ENCODE measurements at regions not wholly inside any gene's neighbourhood (a gene's known extent, or its start where the extent isn't known, plus 50 kb on each side); places are given as distances from the start of the nearest gene placed in this dataset.

GRCh38 chr5:155068616-155069100 lies 55.1 kb downstream of the KIF4B start:
- no peak overlapping the region for H3K27ac ChIP-seq
- DNase-seq (ENCODE audit: low read depth, low spot score): no peak

GRCh38 chr5:155069961-155070360 lies 56.4 kb downstream of the KIF4B start:
- H3K27ac ChIP-seq: no peak overlapping the region

GRCh38 chr5:155070781-155071180 lies 57.2 kb downstream of the KIF4B start:
- no peak for DNase-seq (ENCODE audit: low read depth, low spot score)
- H3K27ac ChIP-seq: no peak overlapping the region

More at GRCh38 chr5:155069961-155070360, 56.4 kb downstream of the KIF4B start:
- no peak for DNase-seq (ENCODE audit: low read depth, low spot score)

GRCh38 chr5:155076379-155076778 lies 62.8 kb downstream of the KIF4B start:
- H3K27ac ChIP-seq: no peak overlapping the region
- DNase-seq (ENCODE audit: low read depth, low spot score): no peak

GRCh38 chr5:155079698-155080097 lies 66.1 kb downstream of the KIF4B start:
- DNase-seq (ENCODE audit: low read depth, low spot score): no peak
- no peak overlapping the region for H3K27ac ChIP-seq

- H3K27ac ChIP-seq: no peak overlapping the region
- DNase-seq (ENCODE audit: low read depth, low spot score): no peak
Measured at GRCh38 chr5:155080721-155081120, 67.2 kb downstream of the KIF4B start.

- no peak for DNase-seq (ENCODE audit: low read depth, low spot score)
- H3K27ac ChIP-seq: no peak overlapping the region
Measured at GRCh38 chr5:155081618-155082017, 68.1 kb downstream of the KIF4B start.

GRCh38 chr5:155082401-155082800 lies 68.8 kb downstream of the KIF4B start:
- no peak for DNase-seq (ENCODE audit: low read depth, low spot score)
- peak overlapping the region; percentile 42 for H3K27ac ChIP-seq

GRCh38 chr5:155085282-155085989 lies 71.9 kb downstream of the KIF4B start:
- peak overlapping the region; percentile 72 for H3K27ac ChIP-seq
- peak; percentile 87 for DNase-seq (ENCODE audit: low read depth, low spot score)

GRCh38 chr5:155087036-155087435 lies 73.5 kb downstream of the KIF4B start:
- DNase-seq (ENCODE audit: low read depth, low spot score): no peak

GRCh38 chr5:155088811-155089210 lies 75.3 kb downstream of the KIF4B start:
- DNase-seq (ENCODE audit: low read depth, low spot score): no peak
- H3K27ac ChIP-seq: no peak overlapping the region

More at GRCh38 chr5:155087036-155087435, 73.5 kb downstream of the KIF4B start:
- peak overlapping the region; percentile 0 for H3K27ac ChIP-seq

- DNase-seq (ENCODE audit: low read depth, low spot score): no peak
- no peak overlapping the region for H3K27ac ChIP-seq
Measured at GRCh38 chr5:155089643-155090042, 76.1 kb downstream of the KIF4B start.

- H3K27ac ChIP-seq: peak overlapping the region; percentile 33
- DNase-seq (ENCODE audit: low read depth, low spot score): no peak
Measured at GRCh38 chr5:155091063-155091648, 77.6 kb downstream of the KIF4B start.

GRCh38 chr5:155091768-155092717 lies 78.5 kb downstream of the KIF4B start:
- peak overlapping the region; percentile 33 for H3K27ac ChIP-seq
- DNase-seq (ENCODE audit: low read depth, low spot score): no peak

- no peak for DNase-seq (ENCODE audit: low read depth, low spot score)
- no peak overlapping the region for H3K27ac ChIP-seq
Measured at GRCh38 chr5:155094455-155094854, 80.9 kb downstream of the KIF4B start.

GRCh38 chr5:155097995-155098394 lies 84.4 kb downstream of the KIF4B start:
- DNase-seq (ENCODE audit: low read depth, low spot score): no peak
- H3K27ac ChIP-seq: no peak overlapping the region

- no peak for DNase-seq (ENCODE audit: low read depth, low spot score)
Measured at GRCh38 chr5:155098433-155098832, 84.9 kb downstream of the KIF4B start.

GRCh38 chr5:155101697-155102096 lies 88.1 kb downstream of the KIF4B start:
- no peak overlapping the region for H3K27ac ChIP-seq
- DNase-seq (ENCODE audit: low read depth, low spot score): no peak

More at GRCh38 chr5:155098433-155098832, 84.9 kb downstream of the KIF4B start:
- H3K27ac ChIP-seq: no peak overlapping the region

- no peak for DNase-seq (ENCODE audit: low read depth, low spot score)
- no peak overlapping the region for H3K27ac ChIP-seq
Measured at GRCh38 chr5:155103146-155103545, 89.6 kb downstream of the KIF4B start.

- DNase-seq (ENCODE audit: low read depth, low spot score): no peak
- no peak overlapping the region for H3K27ac ChIP-seq
Measured at GRCh38 chr5:155104441-155104840, 90.9 kb downstream of the KIF4B start.

GRCh38 chr5:155106221-155106620 lies 92.7 kb downstream of the KIF4B start:
- DNase-seq (ENCODE audit: low read depth, low spot score): no peak
- H3K27ac ChIP-seq: no peak overlapping the region
